Stimulated activated CD4-positive, alpha-beta T cell treated with anti-CD3 and anti-CD28 coated beads, Interleukin-12 subunit alpha, Interleukin-12 subunit beta, amount 100 ng/mL, for 48 hours (primary cell): ENCODE measurements at regions not wholly inside any gene's neighbourhood (a gene's known extent, or its start where the extent isn't known, plus 50 kb on each side); places are given as distances from the start of the nearest gene placed in this dataset.
"Not testable (repeated sequence)": the region's sequence is repeated elsewhere in the genome, so short reads cannot be mapped to it uniquely, and the experiment has no call there.

ENCODE experiments used
- DNase-seq, 3 donors: peaks; one replicate each; pipeline ENCODE4 v3.0.0-alpha.2; 2020; ENCODE audit warnings: low read depth in 2 of 3, low spot score in 1 of 3

DNA sequence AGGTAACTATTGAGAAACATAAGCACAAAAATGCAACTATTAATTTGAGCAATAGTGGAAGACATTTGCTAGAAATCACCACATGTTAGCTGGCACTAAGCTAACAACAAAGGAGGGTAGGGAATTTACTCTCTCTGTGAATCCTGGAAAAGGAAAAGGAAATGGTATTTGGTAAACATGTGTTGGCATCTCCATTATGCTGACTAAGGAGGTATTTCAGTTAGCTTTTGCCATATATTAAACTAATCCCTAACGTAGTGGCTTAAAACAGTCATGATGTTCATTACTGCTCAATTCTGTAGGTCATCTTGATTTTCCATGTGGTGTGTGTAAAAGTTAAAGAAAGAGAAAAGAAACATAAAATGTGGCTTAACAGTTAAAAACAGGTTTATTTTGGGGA lies 1686.5 kb upstream of the PCDH7 start:
- DNase-seq = no peak

DNA sequence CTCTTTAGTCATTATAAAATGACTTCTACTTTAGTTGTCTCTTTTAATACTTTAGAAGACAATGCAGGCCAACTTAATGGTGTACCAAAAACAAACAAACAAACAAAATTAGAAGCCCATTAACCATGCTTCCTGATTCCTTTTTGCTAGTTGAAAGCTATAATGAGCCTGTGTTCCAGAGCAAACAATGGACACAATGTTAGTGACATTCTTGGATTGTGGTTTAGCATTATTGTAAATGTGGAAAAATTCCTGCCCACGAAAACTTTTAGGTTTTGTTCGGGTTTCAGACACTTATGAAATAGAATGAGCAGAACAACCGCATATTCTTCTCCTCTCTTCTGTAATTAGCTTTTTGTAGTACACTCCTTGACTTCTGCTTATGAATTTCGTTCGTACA lies 1682.7 kb upstream of the PCDH7 start:
- DNase-seq = no peak

DNA sequence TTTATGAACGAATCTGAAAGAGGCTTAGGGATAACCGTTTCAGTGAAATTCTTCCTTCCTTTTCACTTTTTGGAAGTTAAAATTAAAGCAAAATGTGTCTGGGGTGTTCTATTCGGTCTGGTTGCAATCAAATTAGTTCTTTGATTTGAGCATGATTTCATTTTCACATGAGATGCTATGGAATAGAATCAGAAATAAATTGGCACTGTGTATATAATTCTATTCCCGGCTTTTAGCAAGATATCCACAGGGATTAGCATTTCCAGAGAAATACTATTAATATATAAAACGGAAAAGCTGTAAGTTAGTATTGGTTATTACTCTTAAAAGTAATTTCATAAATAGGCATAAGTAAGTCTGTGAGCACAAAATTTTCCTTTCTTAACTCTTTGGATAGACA lies 1676.8 kb upstream of the PCDH7 start:
- no peak for DNase-seq

DNA sequence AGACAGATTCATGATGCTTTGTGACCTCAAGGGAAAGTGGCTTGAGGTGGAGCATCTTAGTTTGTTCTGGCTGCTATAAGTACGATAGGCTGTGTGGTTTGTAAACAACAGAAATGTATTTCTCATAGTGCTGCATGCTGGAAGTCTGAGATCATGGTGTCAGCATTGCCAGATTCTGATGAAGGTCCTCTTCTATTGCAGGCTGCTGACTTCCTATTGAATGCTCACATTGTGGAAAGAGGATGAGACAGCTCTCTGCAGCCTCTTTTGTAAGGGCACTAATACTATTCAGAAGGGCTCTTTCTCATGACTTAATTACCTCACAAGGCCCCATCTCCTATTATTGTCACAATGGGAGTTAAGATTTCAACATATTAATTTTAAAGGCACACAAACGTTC lies 1674.0 kb upstream of the PCDH7 start:
- DNase-seq = no peak

DNA sequence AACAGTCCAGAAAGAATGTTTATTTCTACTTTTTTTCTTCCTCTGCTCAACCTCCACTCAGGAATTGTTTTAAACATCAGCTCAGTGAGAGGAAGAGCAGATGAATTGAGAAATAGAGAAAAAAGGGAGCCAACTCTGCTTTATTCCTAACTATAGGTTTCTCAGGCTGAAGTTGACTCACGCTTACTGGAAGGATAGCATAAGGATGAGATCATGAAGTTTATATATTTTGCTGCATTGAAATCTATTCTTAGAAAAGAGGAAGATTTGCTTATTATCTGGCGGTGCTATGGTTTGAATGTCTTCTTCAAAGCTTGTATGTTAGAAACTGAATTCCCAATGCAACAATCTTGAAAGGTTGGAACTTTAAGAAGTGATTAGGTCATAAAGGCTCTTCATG lies 1673.4 kb upstream of the PCDH7 start:
- no peak for DNase-seq

DNA sequence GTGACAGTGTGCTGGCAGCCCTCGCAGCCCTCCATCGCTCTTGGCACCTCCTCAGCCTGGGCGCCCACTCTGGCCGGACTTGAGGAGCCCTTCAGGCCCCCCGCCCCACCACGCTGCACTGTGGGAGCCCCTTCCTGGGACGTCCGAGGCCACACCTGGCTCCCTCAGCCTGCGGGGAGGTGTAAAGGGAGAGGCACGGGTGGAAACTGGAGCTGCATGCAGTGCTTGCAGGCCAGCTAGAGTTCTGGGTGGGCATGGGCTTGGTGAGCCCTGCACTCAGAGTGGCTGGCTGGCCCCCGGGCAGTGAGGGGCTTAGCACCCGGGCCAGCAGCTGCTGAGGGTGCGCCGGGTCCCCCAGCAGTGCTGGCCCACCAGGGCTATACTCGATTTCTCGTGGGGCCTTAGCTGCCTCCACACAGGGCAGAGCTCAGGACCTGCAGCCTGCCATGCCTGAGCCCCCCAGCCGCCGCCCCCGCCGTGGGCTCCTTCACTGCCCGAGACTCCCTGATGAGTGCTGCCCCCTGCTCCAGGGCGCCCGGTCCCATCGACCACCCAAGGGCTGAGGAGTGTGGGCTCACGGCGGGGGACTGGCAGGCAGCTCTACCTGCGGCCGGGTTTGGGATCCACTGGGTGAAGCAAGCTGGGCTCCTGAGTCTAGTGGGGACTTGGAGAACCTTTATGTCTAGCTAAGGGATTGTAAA lies 1672.7 kb upstream of the PCDH7 start:
- DNase-seq = no peak

DNA sequence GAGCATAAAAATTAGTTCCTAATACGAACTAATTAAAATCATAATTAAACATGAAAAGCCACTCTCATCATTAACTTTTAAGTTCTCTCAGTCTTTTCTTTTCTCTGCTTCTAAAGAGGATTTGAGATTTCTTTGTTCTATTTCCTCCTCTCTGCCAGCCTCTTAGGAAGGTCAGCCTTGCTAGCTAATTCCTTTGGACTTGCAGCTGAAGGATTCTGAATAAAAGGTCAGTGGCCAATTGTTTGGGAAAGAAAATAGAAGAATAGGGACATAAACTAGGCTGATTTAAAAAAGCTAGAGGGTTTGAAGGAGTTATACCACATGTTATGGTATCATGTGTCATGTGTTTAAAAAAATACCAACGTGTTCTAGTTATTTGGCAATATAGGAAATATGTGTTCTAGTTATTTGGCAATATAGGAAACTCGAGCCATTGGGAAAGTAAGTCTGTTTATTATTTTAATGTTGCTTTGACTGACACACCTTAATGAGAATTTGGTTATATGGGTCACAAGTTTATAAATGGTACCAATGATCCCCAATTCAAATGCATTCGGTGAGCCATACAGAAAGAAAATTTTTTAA lies 1668.7 kb upstream of the PCDH7 start:
- DNase-seq = no peak

DNA sequence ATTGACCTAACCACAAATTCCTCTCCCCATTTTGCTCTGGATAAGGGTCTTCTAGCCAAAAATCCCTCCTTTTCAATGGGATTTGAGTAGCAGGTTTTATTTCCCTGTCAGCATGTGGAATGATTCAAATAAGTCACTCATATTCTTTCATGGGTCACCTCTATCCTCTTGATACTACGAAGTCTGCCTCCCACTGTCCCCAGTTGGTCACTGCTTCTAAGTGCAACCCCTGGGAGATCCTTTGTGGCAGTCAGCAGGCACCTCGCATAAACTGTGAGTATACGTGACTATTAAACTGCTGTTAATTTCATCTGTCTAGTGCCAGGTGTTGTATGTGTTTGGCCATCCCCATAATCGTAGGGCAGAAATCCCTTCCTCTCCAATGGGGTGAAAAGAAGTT lies 1667.9 kb upstream of the PCDH7 start:
- DNase-seq = no peak

DNA sequence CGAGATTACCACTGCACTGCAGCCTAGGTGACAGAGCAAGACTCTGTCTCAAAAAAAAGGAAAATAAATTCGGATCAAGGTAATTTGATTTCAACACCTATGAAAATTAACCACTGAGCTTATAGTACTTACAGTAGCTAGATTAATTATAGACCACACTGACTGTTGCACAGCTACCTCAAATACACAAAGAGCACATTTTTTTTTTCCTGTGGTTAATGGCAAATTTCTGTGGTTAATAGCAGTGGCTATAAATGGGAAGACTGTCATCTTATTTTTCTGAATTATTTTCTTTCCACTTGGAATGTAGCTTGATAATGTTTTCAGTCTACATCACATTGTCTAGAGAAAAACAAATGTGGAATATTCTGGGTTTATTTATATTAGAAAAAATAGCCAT lies 1661.6 kb upstream of the PCDH7 start:
- DNase-seq = no peak

DNA sequence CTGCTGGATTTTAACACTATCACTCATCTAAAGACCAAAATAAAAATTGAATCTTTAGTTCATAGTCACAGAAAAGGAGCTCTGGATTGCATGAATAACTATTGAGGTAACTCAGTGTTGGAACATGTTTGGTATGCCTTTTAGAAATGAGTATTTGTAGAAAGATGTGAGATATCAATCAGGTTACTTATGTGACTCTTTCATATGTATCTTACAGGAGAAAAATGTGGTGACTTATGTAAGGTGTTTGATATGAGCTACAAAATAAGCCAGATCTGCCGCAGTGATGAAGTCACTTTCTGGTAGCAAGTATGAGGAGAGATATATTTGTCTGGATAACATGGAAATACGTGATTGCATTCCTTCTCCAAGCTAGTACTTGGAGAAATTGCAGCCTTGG lies 1653.3 kb upstream of the PCDH7 start:
- no peak for DNase-seq

DNA sequence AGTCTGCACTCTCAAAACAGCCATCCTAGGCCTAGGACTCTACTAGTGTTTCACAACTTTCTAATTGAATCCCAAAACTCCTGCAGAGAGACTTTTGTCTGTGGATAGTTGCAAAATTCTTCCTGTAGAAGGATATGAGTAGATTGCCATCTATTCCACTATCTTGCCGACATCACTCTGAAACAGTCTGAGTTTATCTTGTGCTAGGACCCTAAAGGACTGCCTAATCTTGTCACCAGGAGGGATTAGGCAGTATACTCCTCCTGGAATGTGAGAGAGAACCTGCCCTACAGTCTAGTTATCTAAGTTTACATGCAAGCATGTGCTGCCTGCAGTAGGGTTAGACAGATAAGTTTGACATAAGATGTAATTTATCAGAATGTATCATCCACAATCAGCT lies 1646.6 kb upstream of the PCDH7 start:
- DNase-seq = no peak

DNA sequence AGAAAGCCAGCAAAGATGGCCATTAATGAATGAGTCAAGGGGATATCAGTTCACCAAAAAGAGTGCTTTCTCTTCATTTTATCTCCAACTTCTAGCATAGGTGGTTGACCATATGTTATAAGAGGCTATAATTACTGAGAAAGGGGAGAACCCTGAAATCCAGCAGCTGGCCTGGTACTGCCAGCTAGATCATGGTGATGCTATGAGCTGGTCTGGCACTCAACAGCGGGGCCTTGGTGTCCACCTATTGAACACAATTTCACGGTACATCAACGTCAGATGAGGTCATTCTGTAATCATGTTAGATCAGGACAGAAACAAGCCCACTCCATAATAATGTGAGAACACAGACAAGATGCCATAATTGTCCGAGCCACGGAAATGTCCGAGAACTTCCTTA lies 1644.8 kb upstream of the PCDH7 start:
- no peak for DNase-seq

DNA sequence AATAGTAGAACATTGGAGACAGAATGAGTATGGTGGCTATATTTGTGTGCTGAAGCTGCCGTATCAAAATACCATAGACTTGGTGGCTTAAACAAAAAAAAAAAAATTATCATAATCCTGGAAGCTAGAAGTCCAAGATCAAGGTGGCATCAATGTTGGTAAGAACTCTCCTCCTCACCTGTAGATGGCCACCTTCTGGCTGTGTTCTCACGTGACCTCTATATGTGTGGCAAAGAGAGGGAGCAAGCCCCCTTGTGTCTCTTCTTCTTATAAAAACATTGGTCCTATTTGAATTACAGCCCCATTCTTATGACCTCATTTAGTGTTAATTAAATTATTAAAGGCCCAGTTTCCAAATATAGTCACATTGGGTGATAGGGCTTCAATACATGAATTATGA lies 1640.9 kb upstream of the PCDH7 start:
- DNase-seq = no peak

DNA sequence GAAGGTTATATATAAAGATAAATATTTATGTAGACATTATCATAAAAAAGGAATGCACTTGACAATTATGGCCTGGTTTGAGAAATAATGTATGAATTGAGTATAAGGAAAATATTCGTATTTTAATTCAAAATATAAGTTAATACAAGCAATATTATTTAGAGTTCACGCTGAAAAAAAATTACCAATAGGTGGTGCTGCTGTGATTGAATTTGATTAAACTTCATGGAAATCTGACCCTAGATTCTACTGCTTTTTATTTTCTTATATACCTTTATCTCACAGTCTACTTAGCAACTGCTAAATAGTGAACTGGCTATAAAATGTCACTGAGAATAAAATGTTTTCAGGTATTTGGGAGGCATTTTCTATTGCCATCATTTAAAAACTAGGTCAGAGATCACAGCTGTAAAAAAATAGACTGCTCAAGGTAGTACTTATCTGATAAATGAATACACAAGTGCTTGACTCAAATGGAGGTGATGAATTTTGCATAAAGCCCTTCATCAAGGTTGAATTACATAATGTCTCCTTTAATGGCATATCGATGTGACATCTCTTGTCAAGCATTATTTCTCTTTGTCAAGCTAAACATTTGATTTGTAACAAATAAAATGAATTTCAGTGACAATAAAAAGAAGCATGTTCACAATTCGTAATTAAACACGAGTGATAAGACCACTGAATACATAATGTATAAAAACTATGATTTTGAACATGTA lies 1638.8 kb upstream of the PCDH7 start:
- DNase-seq = no peak

DNA sequence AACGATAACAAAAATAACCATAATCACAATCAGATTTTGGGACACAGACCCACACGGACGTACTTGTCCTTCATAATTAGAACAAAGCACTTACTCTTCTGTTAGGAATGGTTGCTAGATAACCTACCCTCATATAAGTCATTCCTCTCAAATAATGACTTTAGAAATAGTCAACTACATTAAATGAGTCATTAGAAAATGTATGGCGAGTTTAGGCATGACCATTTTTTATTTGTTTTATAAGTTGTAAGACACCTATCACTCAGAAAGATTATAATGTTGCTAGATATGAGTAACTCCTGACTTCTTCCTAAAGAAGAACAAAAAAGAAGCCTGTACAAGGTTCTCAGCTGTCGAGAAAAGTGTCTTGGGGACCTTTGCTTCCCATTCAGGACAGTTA lies 1637.5 kb upstream of the PCDH7 start:
- DNase-seq = no peak

DNA sequence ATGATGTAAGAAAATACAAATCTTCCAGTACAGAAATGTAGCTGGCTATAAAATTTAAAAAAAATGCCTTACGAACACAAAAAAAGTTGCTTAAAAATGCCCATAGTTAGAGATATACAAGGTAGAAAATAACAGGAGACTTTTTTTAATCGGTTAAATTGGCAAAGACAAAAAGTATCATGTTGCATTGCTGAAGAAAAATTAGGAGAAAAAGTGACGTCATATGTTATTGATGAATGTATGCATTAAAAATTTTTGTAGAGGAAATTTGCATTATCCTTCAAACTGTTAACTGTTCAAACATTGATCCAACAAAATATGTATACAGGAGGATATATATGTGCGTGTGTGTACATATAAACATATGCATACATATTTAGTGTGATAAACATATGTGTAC lies 1634.4 kb upstream of the PCDH7 start:
- no peak for DNase-seq

DNA sequence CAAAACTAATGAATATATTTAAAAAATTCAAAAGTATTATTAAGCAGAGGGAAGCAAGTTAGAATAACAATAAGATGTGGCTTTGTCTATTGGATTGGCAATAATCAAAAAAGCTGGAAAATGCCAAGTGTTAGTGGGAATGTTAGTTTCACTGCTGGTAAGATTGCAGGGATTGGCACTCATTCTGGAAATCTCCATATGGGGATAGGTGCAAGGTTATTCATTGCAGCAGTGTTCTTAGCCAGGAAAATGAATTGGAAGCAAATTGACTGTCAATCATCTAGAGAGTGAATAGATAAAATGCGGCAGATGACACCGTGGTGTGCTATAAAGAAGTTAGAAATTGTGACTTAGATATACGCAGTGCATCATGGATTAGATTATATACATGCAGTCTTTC lies 1615.5 kb upstream of the PCDH7 start:
- no peak for DNase-seq

DNA sequence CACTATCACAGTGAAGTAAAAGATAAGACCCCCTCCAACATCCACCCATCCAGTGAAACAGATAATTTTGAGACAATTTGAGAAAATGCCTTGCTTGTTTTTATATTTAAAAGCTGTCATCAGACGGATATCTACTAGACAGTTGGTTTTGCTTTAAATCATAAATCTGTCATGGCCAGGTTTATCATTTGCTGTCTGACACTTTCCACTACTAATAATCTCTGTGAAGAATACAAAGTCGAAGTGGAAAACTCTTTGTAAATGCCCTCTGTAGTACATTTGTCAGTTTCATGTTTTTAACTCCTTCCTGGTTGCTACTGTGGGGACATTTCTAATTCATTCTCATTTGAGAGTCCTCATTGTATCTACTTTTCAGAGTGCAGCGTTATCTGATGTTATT lies 1606.2 kb upstream of the PCDH7 start:
- DNase-seq = no peak

DNA sequence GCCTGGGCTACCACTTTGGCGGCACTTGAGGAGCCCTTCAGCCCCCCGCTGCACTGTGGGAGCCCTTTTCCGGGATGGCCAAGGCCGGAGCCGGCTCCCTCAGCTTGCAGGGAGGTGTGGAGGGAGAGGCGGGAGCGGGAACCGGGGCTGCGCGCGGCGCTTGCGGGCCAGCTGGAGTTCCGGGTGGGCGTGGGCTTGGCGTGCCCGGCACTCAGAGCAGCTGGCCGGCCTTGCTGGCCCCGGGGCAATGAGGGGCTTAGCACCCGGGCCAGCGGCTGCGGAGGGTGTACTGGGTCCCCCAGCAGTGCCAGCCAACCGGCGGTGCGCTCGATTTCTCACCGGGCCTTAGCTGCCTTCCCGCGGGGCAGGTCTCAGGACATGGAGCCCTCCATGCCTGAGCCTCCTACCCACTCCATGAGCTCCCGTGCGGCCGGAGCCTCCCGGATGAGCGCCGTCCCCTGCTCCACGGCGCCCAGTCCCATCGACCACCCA lies 1602.9 kb upstream of the PCDH7 start:
- DNase-seq = not testable (repeated sequence)

DNA sequence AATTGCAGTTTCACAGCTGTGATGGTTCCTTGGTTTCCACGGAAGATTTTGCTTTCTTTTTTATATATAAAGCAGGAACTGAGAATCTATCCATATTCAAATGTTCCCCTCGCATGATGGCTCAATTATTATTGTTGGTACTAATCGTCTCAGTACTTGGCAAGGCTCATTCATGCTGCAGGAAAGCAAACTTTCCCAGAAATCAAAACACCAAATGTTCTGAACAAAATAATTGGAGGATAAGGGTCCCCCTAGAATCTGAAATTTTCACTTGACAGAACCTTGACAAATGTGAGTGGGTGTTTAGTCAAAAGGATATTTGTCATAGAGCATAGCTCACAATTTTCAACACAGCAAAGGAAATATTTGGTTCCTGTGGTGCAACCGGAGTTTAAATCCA lies 1598.6 kb upstream of the PCDH7 start:
- no peak for DNase-seq

DNA sequence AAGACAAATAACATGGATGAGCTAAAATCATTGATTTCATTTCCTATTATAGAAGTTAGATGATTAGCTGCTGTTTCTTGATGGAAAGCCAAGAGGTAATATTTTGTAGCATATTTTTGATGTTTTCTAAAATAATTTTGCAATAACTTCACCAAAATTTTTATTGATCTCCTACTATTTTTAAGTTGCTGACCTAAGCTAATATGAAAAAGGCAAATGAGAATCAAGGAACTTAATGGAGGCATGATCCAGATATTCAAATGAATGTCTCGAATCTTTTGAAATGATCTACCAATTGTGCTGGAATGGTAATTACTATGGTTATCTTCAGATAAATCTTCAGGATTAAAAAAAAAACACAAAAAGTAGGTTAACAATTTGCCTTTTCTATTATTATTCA lies 1591.4 kb upstream of the PCDH7 start:
- DNase-seq = no peak

DNA sequence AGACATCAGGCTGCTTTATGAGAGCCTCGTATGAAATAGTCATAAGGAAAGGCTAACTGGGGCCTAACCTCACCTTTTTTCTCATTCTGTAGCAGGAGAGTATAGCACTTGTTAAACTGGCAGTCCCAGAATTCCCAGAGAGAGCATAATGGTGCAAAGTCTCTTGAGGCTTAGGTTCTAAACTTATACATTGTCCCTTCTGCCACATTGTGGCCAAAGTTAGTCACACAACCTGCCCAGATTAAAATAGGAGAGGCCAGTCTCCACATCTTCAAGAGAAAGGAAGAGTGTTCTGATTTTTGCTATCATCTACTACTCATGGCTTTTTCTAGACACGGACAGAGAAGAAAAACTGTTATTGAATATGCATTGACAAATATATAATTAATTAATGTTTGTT lies 1588.9 kb upstream of the PCDH7 start:
- no peak for DNase-seq

DNA sequence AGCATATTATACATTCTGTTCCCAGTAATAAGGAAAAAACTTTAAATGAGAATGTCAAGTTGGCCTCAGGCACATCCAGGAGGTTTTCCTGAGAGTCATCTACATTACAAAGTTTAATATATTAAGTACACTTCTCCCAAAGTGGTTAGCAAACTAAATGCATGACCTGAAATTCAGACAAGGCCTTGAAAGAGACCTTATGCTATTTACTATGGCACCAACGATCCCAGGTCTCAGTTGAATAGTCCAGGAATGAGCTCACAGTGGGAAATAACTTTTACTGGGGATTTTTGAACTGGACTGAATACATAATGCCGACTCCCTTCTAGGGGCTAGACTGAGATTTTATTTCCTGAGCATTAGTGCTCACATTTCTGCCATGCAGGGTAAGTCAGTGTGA lies 1577.5 kb upstream of the PCDH7 start:
- DNase-seq = no peak
